ENCODE measurements at regions not wholly inside any gene's neighbourhood (a gene's known extent, or its start where the extent isn't known, plus 50 kb on each side); places are given as distances from the start of the nearest gene placed in this dataset.

DNA sequence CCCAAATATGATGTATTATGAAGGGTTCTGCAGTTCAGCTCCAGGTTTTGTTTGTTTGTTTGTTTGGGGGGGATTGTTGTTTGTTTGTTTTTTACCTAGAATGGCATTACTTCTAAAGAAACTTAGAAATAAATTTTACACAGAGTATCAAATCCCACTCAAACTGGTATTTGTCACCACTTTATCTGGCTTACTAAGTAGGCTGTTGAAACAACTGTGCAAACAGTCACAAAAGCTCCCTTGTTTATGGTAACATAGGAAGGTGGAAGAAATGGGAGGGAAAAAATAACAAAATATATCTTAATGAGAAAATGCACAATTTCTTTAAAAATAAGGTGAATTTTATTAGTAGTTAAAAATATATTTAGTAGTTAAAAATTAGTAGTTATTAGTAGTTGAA lies 108.3 kb upstream of the ANO5 start:
- TF ChIP-seq, protein P1, sequence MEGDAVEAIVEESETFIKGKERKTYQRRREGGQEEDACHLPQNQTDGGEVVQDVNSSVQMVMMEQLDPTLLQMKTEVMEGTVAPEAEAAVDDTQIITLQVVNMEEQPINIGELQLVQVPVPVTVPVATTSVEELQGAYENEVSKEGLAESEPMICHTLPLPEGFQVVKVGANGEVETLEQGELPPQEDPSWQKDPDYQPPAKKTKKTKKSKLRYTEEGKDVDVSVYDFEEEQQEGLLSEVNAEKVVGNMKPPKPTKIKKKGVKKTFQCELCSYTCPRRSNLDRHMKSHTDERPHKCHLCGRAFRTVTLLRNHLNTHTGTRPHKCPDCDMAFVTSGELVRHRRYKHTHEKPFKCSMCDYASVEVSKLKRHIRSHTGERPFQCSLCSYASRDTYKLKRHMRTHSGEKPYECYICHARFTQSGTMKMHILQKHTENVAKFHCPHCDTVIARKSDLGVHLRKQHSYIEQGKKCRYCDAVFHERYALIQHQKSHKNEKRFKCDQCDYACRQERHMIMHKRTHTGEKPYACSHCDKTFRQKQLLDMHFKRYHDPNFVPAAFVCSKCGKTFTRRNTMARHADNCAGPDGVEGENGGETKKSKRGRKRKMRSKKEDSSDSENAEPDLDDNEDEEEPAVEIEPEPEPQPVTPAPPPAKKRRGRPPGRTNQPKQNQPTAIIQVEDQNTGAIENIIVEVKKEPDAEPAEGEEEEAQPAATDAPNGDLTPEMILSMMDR (IDR thresholded peaks at IDR 0.05), result no peak
- TF ChIP-seq POLR2A (IDR thresholded peaks at IDR 0.05), result no peak

Measured in body of pancreas (tissue), 4 donors.